Transverse colon (tissue), 3 donors: ENCODE measurements at regions not wholly inside any gene's neighbourhood (a gene's known extent, or its start where the extent isn't known, plus 50 kb on each side); places are given as distances from the start of the nearest gene placed in this dataset.
"Not testable (repeated sequence)": the region's sequence is repeated elsewhere in the genome, so short reads cannot be mapped to it uniquely, and the experiment has no call there.

Experiments
- EP300 ChIP-seq: sonication (generic); formaldehyde crosslinking; IDR thresholded peaks from one replicate; pipeline ENCODE4 v1.6.1; 2017; ENCODE audit warnings: antibody characterized with exemption, low read depth
- TF ChIP-seq, protein P1 (sequence below), 5 experiments: fragments of 200-600 bp in 3 of 5; fragments of 450-650 bp in 2 of 5; sonication (generic) in 3 of 5; IDR thresholded peaks; 1 replicate in 2 of 5; 2 replicates in 3 of 5; pipeline ENCODE4 v1.5.1; 2016 to 2017; ENCODE audit warnings: antibody characterized with exemption in 5 of 5, inconsistent platforms in 3 of 5, mild to moderate bottlenecking in 2 of 5, moderate library complexity in 1 of 5

DNA sequence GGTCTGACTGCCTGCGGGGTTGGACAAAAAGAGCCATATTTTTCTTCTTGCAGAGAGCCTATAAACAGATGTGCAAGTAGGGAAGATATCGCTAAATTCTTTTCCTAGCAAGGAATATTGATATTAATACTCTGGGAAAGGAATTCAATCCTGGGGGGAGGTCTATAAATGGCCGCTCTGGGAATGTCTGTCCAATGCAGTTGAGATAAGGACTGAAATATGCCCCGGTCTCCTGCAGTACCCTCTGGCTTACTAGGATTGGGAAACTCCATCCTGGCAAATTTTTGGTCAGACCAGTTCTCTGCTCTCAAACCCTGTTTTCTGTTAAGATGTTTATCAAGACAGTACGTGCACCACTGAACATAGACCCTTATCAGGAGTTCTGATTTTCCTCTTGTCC is 310.6 kb downstream of the KCTD12 start:
- TF ChIP-seq, protein P1, sequence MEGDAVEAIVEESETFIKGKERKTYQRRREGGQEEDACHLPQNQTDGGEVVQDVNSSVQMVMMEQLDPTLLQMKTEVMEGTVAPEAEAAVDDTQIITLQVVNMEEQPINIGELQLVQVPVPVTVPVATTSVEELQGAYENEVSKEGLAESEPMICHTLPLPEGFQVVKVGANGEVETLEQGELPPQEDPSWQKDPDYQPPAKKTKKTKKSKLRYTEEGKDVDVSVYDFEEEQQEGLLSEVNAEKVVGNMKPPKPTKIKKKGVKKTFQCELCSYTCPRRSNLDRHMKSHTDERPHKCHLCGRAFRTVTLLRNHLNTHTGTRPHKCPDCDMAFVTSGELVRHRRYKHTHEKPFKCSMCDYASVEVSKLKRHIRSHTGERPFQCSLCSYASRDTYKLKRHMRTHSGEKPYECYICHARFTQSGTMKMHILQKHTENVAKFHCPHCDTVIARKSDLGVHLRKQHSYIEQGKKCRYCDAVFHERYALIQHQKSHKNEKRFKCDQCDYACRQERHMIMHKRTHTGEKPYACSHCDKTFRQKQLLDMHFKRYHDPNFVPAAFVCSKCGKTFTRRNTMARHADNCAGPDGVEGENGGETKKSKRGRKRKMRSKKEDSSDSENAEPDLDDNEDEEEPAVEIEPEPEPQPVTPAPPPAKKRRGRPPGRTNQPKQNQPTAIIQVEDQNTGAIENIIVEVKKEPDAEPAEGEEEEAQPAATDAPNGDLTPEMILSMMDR (IDR thresholded peaks at IDR 0.05) = not testable (repeated sequence)
- not testable (repeated sequence) for TF ChIP-seq EP300
